ENCODE measurements at regions not wholly inside any gene's neighbourhood (a gene's known extent, or its start where the extent isn't known, plus 50 kb on each side); places are given as distances from the start of the nearest gene placed in this dataset.

DNA sequence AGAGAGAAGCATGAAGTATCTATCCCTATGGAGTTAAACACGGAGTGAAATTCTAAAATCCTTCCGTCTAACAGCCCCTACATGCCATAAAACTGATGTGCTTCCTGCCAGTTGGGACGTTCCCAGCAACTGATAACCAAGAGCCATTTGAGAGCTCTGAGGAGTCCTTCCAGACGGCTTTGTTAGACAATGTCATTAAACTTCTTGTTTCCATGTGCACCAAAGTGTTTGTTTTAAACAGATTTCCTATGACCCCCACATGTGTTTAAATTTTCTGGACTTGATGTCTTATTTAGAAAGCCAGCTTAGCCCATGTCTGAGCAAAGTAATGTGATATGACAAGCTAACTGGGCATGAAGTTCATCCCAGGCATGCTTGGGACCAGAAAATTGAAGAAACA, 57.2 kb upstream of the LPAR1 start:
- TF ChIP-seq, protein P1, sequence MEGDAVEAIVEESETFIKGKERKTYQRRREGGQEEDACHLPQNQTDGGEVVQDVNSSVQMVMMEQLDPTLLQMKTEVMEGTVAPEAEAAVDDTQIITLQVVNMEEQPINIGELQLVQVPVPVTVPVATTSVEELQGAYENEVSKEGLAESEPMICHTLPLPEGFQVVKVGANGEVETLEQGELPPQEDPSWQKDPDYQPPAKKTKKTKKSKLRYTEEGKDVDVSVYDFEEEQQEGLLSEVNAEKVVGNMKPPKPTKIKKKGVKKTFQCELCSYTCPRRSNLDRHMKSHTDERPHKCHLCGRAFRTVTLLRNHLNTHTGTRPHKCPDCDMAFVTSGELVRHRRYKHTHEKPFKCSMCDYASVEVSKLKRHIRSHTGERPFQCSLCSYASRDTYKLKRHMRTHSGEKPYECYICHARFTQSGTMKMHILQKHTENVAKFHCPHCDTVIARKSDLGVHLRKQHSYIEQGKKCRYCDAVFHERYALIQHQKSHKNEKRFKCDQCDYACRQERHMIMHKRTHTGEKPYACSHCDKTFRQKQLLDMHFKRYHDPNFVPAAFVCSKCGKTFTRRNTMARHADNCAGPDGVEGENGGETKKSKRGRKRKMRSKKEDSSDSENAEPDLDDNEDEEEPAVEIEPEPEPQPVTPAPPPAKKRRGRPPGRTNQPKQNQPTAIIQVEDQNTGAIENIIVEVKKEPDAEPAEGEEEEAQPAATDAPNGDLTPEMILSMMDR (IDR thresholded peaks at IDR 0.05): no peak
- no peak for TF ChIP-seq POLR2A (IDR thresholded peaks at IDR 0.05)
